Astrocyte of the cerebellum (primary cell): ENCODE measurements at regions not wholly inside any gene's neighbourhood (a gene's known extent, or its start where the extent isn't known, plus 50 kb on each side); places are given as distances from the start of the nearest gene placed in this dataset.

Source experiments
- DNase-seq: peaks from one replicate; pipeline ENCODE4 v3.0.0-alpha.2; 2011; ENCODE audit warnings: low read depth
- H3K4me3 ChIP-seq: 2 replicates; pipeline ENCODE4 v1.5.1; 2011; ENCODE audit warnings: mild to moderate bottlenecking, low read depth, low read length, moderate library complexity
- in situ Hi-C: cut with HindIII; loops from 2 replicates; pipeline ENCODE4 v1.10.0; 2017; ENCODE audit warnings: low sequenced_read_pairs
- TF ChIP-seq, protein P1 (sequence below): IDR thresholded peaks from 2 replicates; pipeline ENCODE4 v1.5.1; 2012; ENCODE audit warnings: low read length, low read depth, moderate library complexity, mild to moderate bottlenecking; ENCODE audit errors: missing control alignments

DNA sequence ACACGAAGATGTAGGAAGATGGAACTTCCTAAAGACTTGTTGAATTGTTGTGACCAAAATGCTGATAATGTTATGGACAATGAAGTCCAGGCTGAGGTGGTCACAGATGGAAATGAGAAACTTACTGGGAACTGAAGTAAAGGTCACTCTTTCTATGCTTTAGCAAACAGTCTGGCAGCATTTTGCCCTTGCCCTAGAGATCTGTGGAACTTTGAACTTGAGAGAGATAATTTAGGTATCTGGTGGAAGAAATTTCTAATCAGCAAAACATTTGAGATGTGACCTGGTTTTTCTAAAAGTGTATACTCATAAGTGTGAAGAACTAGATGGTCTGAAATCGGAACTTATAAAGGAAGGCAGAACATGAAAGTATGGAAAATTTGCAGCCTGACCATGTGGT, 1785.9 kb downstream of the PCDH7 start:
- in situ Hi-C loops: no loop called here
- no peak overlapping the region for H3K4me3 ChIP-seq
- no peak for DNase-seq
- TF ChIP-seq, protein P1, sequence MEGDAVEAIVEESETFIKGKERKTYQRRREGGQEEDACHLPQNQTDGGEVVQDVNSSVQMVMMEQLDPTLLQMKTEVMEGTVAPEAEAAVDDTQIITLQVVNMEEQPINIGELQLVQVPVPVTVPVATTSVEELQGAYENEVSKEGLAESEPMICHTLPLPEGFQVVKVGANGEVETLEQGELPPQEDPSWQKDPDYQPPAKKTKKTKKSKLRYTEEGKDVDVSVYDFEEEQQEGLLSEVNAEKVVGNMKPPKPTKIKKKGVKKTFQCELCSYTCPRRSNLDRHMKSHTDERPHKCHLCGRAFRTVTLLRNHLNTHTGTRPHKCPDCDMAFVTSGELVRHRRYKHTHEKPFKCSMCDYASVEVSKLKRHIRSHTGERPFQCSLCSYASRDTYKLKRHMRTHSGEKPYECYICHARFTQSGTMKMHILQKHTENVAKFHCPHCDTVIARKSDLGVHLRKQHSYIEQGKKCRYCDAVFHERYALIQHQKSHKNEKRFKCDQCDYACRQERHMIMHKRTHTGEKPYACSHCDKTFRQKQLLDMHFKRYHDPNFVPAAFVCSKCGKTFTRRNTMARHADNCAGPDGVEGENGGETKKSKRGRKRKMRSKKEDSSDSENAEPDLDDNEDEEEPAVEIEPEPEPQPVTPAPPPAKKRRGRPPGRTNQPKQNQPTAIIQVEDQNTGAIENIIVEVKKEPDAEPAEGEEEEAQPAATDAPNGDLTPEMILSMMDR: no peak

DNA sequence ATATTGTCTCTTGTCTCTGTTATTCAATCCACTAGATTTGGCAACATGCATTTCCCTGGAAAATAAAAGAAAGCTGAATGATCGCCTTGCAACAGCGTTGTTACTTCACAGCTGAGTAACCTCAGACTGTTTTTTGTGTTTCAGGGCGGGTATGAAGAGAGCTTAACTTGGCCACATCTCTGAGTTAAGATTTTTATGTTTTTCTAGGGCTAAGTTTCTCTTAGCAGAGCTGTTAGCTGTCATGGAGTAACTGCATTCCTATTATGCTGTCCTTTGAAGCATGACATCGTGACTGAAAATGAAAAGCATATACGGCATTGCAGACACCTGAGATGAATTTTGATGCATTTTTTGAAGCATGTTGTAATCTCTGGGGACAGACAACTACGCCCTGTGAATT, 1798.9 kb downstream of the PCDH7 start:
- TF ChIP-seq, protein P1: no peak
- in situ Hi-C loops: no loop called here
- DNase-seq: peak; percentile 8
- no peak overlapping the region for H3K4me3 ChIP-seq

DNA sequence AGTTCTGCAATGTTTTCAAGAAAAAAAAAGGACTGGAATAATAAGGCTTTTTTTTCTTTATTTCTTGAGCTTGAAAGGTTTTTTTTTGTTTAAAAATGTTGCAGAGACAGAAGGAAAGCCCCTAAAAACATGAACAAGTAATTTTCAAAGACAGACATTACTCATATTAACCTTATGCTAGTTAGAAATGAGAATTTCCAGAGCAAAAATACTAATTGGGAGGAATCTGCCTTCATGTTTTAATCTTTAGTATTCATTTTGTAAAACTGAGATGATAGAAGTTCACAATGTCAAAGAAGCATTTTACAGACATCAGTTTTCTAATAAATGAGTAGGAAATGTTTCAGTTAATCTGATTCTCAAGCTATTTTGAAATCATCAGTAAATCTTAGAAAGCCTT, 1805.3 kb downstream of the PCDH7 start:
- in situ Hi-C loops: no loop called here
- no peak for DNase-seq
- no peak overlapping the region for H3K4me3 ChIP-seq
- TF ChIP-seq, protein P1: no peak

DNA sequence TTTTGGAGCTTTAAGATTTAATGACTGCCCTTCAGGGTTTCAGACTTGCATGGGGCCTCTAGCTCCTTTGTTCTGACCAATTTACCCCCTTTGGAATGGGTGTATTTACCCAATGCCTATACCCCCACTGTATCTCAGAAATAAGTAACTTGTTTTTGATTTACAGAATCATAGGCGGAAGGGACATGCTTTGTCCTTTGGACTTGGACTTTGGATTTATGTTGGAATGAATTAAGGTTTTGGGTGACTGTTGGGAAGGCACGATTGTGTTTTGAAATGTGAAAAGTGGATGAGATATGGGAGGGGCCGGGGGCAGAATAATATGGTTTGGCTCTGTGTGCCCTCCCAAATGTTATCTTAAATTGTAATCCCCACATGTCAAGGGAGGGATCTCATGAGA, 1824.7 kb downstream of the PCDH7 start:
- in situ Hi-C loops: no loop called here
- DNase-seq: no peak
- TF ChIP-seq, protein P1: no peak
- H3K4me3 ChIP-seq: no peak overlapping the region

DNA sequence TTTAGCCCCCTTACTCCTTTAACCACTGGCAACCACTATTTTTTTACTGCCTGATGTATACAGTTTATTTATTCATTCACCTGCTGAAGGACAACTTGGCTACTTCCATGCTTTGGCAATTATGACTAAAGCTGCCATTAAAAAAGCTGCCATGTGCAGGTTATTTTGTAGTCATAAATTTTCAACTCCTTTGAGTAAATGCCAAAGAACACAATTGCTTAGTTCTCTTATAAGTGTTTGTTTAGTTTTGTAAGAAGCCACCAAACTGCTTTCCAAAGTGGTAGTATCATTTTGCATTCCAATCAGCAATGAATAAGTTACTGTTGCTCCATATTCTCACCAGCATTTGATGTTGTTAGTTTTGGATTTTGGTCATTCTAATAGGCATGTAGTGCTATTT, 1831.8 kb downstream of the PCDH7 start:
- no peak for DNase-seq
- TF ChIP-seq, protein P1: no peak
- in situ Hi-C loops: no loop called here

DNA sequence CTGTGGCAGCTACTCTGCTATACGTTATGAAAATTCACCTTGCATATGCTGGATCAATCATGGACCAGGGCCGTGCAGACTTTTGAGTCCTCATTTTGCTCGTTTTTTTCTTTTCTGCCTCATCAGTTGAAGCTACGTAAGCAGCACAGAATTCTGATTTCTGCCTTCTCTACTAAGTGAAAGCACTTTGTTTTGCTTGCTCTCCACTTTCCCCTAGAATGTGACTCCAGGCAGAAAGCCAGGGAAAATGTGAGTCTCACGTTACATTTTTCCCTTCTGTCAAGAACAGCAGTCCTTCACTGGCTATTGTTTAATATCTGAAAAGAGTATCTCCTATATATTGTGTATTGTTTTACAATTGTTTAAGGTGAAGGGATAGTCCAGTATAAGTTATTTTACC, 1840.1 kb downstream of the PCDH7 start:
- DNase-seq: peak; percentile 85
- TF ChIP-seq, protein P1: no peak
- in situ Hi-C loops: no loop called here
- peak overlapping the region; percentile 7 for H3K4me3 ChIP-seq

More for the DNA sequence above, 1831.8 kb downstream of the PCDH7 start:
- no peak overlapping the region for H3K4me3 ChIP-seq

DNA sequence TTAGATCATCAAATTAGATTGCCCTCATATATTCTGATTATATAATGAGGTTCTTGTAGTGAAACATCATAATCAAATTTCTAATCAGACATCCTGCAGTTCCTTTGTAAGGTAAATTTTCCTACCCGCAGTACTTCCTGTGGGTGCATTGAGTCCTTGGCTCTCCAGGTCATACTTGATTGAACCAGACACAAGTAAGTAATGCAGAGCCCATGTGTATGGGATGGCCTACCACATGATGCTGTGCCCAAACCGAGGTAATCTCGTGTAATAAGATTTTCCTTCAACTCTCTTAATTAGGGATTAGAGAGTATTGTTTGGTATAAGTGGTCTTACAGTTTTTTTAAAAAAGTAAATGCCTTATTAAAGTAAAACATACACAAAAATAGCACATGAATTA, 1841.8 kb downstream of the PCDH7 start:
- DNase-seq: no peak
- TF ChIP-seq, protein P1: no peak
- in situ Hi-C loops: no loop called here
- H3K4me3 ChIP-seq: no peak overlapping the region
